GM12878 (cell line): ENCODE measurements at regions not wholly inside any gene's neighbourhood (a gene's known extent, or its start where the extent isn't known, plus 50 kb on each side); places are given as distances from the start of the nearest gene placed in this dataset.
A peak's percentile ranks its signal among the peaks of the same experiment; 100 is the strongest.

Experiments
- CBX3 ChIP-seq: fragments of 200-600 bp; sonication (generic); IDR thresholded peaks from 2 replicates; pipeline ENCODE4 v1.6.1; 2016; ENCODE audit warnings: low read depth, borderline replicate concordance
- EGR1 ChIP-seq, 2 experiments: IDR thresholded peaks; 1 replicate in 1 of 2; 2 replicates in 1 of 2; pipeline ENCODE4 v1.6.1; 2011 to 2012; ENCODE audit warnings: low read depth in 2 of 2, low read length in 2 of 2, borderline replicate concordance in 1 of 2, mild to moderate bottlenecking in 1 of 2, moderate library complexity in 1 of 2
- FOXK2 ChIP-seq: fragments of 450-650 bp; IDR thresholded peaks from 2 replicates; pipeline ENCODE4 v1.6.1; 2017; ENCODE audit warnings: mild to moderate bottlenecking, moderate library complexity
- MEF2B ChIP-seq: fragments of 450-650 bp; IDR thresholded peaks from 2 replicates; pipeline ENCODE4 v1.6.1; 2018; ENCODE audit warnings: mild to moderate bottlenecking, moderate library complexity; ENCODE audit not compliant: partially characterized antibody, poor library complexity, severe bottlenecking
- PML ChIP-seq: IDR thresholded peaks from 2 replicates; pipeline ENCODE4 v1.6.1; 2012; ENCODE audit warnings: low read length, inconsistent platforms
- SIX5 ChIP-seq: IDR thresholded peaks from 2 replicates; pipeline ENCODE4 v1.6.1; 2011; ENCODE audit warnings: mild to moderate bottlenecking, low read depth, low read length, moderate library complexity; ENCODE audit not compliant: severe bottlenecking
- SMAD1 ChIP-seq: fragments of 450-650 bp; IDR thresholded peaks from 2 replicates; pipeline ENCODE4 v1.6.1; 2018; ENCODE audit warnings: mild to moderate bottlenecking, low read depth; ENCODE audit not compliant: partially characterized antibody
- SMARCA5 ChIP-seq: fragments of 450-650 bp; IDR thresholded peaks from 2 replicates; pipeline ENCODE4 v1.6.1; 2017; ENCODE audit warnings: mild to moderate bottlenecking
- SMC3 ChIP-seq: IDR thresholded peaks from 2 replicates; pipeline ENCODE4 v1.6.1; 2011; ENCODE audit warnings: low read length, improper control_type of control experiment, borderline replicate concordance
- STAT3 ChIP-seq: IDR thresholded peaks from 2 replicates; pipeline ENCODE4 v1.6.1; 2011; ENCODE audit warnings: low read depth, low read length, improper control_type of control experiment
- YY1 ChIP-seq: IDR thresholded peaks from 2 replicates; pipeline ENCODE4 v1.6.1; 2011; ENCODE audit warnings: low read depth, mild to moderate bottlenecking, low read length
- ZNF217 ChIP-seq: fragments of 450-650 bp; IDR thresholded peaks from 2 replicates; pipeline ENCODE4 v1.6.1; 2017; ENCODE audit warnings: antibody characterized with exemption, mild to moderate bottlenecking
- ZNF384 ChIP-seq: IDR thresholded peaks from 2 replicates; pipeline ENCODE4 v1.6.1; 2012; ENCODE audit warnings: low read depth, mild to moderate bottlenecking, low read length, improper control_type of control experiment, borderline replicate concordance
- ZNF622 ChIP-seq: fragments of 450-650 bp; IDR thresholded peaks from 2 replicates; pipeline ENCODE4 v1.6.1; 2017; ENCODE audit warnings: mild to moderate bottlenecking, inconsistent platforms
- ZZZ3 ChIP-seq: IDR thresholded peaks from 2 replicates; pipeline ENCODE4 v1.6.1; 2011; ENCODE audit warnings: low read depth; ENCODE audit not compliant: control insufficient read depth, insufficient read length
- TF ChIP-seq, protein P1 (sequence below): fragments of 150-350 bp; IDR thresholded peaks from 2 replicates; pipeline ENCODE4 v1.6.1; 2014; ENCODE audit warnings: mild to moderate bottlenecking, low read depth, low read length
- TF ChIP-seq, protein P2 (sequence below): fragments of 450-650 bp; IDR thresholded peaks from 2 replicates; pipeline ENCODE4 v1.6.1; 2018; ENCODE audit warnings: mild to moderate bottlenecking, low read depth, moderate library complexity; ENCODE audit not compliant: partially characterized antibody
- TF ChIP-seq, protein P3 (sequence below): IDR thresholded peaks from 2 replicates; pipeline ENCODE4 v1.6.1; 2012; ENCODE audit warnings: low read length, inconsistent platforms
- TF ChIP-seq, protein P4 (sequence below): fragments of 450-650 bp; IDR thresholded peaks from 2 replicates; pipeline ENCODE4 v1.6.1; 2017; ENCODE audit warnings: mild to moderate bottlenecking, moderate library complexity
- TF ChIP-seq, protein P5 (sequence below): fragments of 450-650 bp; IDR thresholded peaks from 2 replicates; pipeline ENCODE4 v1.6.1; 2017; ENCODE audit warnings: mild to moderate bottlenecking

DNA sequence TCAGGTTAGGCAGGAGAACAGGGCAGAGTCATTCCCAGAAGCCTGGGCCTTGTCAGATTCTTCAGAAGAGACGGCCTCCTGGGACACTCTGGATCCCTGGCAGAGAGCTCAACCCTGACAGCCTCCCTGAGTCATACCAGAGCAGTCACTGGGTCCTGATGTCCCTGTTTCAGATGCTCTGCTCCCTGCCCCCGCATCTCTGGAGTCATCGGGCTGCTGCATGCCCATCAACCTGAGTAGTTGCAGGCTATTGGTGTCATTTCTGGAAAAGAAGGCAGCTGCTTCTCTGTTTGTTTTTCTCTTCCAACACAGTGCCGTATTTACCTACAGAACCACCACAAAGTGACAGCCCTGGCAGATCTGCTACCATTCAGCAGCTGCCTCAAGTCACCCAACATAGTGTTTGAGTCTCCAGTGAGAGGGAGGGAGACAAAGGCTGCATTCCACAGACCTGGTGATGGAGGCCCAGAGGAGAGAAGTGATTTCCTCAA, 145.1 kb downstream of the B3GNT2 start (continued):
- TF ChIP-seq, protein P1, sequence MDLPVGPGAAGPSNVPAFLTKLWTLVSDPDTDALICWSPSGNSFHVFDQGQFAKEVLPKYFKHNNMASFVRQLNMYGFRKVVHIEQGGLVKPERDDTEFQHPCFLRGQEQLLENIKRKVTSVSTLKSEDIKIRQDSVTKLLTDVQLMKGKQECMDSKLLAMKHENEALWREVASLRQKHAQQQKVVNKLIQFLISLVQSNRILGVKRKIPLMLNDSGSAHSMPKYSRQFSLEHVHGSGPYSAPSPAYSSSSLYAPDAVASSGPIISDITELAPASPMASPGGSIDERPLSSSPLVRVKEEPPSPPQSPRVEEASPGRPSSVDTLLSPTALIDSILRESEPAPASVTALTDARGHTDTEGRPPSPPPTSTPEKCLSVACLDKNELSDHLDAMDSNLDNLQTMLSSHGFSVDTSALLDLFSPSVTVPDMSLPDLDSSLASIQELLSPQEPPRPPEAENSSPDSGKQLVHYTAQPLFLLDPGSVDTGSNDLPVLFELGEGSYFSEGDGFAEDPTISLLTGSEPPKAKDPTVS: no peak
- TF ChIP-seq MEF2B (peak; percentile 90), ZNF622 (no peak), SMC3 (0 out of 2 replicates have a peak, but pooled peaks have one; percentile 11), ZNF384 (no peak), SIX5 (no peak), CBX3 (no peak), EGR1 (IDR thresholded peaks at IDR 0.05; ENCODE audit: borderline replicate concordance in 1 of 2, low read depth in 2 of 2, low read length in 2 of 2) (peak in 1 of 2 experiments; percentile 81; a peak in 2 of 3 replicates), SMARCA5 (no peak), ZNF217 (no peak), STAT3 (no peak), YY1 (no peak), FOXK2 (no peak), SMAD1 (no peak), PML (no peak), ZZZ3 (no peak)
- TF ChIP-seq, protein P2, sequence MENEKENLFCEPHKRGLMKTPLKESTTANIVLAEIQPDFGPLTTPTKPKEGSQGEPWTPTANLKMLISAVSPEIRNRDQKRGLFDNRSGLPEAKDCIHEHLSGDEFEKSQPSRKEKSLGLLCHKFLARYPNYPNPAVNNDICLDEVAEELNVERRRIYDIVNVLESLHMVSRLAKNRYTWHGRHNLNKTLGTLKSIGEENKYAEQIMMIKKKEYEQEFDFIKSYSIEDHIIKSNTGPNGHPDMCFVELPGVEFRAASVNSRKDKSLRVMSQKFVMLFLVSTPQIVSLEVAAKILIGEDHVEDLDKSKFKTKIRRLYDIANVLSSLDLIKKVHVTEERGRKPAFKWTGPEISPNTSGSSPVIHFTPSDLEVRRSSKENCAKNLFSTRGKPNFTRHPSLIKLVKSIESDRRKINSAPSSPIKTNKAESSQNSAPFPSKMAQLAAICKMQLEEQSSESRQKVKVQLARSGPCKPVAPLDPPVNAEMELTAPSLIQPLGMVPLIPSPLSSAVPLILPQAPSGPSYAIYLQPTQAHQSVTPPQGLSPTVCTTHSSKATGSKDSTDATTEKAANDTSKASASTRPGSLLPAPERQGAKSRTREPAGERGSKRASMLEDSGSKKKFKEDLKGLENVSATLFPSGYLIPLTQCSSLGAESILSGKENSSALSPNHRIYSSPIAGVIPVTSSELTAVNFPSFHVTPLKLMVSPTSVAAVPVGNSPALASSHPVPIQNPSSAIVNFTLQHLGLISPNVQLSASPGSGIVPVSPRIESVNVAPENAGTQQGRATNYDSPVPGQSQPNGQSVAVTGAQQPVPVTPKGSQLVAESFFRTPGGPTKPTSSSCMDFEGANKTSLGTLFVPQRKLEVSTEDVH: no peak
- TF ChIP-seq, protein P3, sequence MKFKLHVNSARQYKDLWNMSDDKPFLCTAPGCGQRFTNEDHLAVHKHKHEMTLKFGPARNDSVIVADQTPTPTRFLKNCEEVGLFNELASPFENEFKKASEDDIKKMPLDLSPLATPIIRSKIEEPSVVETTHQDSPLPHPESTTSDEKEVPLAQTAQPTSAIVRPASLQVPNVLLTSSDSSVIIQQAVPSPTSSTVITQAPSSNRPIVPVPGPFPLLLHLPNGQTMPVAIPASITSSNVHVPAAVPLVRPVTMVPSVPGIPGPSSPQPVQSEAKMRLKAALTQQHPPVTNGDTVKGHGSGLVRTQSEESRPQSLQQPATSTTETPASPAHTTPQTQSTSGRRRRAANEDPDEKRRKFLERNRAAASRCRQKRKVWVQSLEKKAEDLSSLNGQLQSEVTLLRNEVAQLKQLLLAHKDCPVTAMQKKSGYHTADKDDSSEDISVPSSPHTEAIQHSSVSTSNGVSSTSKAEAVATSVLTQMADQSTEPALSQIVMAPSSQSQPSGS: peak; percentile 79
- TF ChIP-seq, protein P4, sequence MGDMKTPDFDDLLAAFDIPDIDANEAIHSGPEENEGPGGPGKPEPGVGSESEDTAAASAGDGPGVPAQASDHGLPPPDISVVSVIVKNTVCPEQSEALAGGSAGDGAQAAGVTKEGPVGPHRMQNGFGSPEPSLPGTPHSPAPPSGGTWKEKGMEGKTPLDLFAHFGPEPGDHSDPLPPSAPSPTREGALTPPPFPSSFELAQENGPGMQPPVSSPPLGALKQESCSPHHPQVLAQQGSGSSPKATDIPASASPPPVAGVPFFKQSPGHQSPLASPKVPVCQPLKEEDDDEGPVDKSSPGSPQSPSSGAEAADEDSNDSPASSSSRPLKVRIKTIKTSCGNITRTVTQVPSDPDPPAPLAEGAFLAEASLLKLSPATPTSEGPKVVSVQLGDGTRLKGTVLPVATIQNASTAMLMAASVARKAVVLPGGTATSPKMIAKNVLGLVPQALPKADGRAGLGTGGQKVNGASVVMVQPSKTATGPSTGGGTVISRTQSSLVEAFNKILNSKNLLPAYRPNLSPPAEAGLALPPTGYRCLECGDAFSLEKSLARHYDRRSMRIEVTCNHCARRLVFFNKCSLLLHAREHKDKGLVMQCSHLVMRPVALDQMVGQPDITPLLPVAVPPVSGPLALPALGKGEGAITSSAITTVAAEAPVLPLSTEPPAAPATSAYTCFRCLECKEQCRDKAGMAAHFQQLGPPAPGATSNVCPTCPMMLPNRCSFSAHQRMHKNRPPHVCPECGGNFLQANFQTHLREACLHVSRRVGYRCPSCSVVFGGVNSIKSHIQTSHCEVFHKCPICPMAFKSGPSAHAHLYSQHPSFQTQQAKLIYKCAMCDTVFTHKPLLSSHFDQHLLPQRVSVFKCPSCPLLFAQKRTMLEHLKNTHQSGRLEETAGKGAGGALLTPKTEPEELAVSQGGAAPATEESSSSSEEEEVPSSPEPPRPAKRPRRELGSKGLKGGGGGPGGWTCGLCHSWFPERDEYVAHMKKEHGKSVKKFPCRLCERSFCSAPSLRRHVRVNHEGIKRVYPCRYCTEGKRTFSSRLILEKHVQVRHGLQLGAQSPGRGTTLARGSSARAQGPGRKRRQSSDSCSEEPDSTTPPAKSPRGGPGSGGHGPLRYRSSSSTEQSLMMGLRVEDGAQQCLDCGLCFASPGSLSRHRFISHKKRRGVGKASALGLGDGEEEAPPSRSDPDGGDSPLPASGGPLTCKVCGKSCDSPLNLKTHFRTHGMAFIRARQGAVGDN: peak; percentile 59
- TF ChIP-seq, protein P5, sequence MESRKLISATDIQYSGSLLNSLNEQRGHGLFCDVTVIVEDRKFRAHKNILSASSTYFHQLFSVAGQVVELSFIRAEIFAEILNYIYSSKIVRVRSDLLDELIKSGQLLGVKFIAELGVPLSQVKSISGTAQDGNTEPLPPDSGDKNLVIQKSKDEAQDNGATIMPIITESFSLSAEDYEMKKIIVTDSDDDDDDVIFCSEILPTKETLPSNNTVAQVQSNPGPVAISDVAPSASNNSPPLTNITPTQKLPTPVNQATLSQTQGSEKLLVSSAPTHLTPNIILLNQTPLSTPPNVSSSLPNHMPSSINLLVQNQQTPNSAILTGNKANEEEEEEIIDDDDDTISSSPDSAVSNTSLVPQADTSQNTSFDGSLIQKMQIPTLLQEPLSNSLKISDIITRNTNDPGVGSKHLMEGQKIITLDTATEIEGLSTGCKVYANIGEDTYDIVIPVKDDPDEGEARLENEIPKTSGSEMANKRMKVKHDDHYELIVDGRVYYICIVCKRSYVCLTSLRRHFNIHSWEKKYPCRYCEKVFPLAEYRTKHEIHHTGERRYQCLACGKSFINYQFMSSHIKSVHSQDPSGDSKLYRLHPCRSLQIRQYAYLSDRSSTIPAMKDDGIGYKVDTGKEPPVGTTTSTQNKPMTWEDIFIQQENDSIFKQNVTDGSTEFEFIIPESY: no peak
